ENCODE measurements at regions not wholly inside any gene's neighbourhood (a gene's known extent, or its start where the extent isn't known, plus 50 kb on each side); places are given as distances from the start of the nearest gene placed in this dataset.

DNA sequence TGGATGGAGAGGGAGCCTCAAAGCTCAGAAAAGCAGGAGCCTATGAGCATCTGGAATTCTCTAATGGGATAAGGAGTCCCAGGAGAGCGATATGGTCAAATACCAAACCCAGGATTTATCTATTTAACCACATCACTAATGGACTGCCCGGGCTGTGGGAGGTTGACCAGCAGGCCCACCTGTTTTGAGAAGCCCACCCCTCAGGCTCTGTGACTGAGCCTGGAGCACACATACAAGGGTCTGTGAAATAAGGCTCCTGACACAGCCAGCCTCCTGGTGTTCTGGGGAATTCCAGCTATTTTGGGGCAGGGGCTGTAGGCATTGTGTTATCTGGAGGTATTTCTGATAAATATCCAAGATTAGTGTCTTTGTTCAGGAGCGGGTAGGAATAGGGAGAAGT is 132.0 kb upstream of the C1orf21 start:
- no peak overlapping the region for H3K4me3 ChIP-seq
- intact Hi-C loops (cut with DNase I; ENCODE audit: low total_unique reads), result no loop called here
- H3K4me1 ChIP-seq, result no peaks in the 10 kb centered on the region
- H3K27me3 ChIP-seq, result no peaks in the 10 kb centered on the region
- DNase-seq, result no peak
- no peak overlapping the region for H3K27ac ChIP-seq
- TF ChIP-seq POLR2A (IDR thresholded peaks at IDR 0.05), result no peak
- TF ChIP-seq, protein P1, sequence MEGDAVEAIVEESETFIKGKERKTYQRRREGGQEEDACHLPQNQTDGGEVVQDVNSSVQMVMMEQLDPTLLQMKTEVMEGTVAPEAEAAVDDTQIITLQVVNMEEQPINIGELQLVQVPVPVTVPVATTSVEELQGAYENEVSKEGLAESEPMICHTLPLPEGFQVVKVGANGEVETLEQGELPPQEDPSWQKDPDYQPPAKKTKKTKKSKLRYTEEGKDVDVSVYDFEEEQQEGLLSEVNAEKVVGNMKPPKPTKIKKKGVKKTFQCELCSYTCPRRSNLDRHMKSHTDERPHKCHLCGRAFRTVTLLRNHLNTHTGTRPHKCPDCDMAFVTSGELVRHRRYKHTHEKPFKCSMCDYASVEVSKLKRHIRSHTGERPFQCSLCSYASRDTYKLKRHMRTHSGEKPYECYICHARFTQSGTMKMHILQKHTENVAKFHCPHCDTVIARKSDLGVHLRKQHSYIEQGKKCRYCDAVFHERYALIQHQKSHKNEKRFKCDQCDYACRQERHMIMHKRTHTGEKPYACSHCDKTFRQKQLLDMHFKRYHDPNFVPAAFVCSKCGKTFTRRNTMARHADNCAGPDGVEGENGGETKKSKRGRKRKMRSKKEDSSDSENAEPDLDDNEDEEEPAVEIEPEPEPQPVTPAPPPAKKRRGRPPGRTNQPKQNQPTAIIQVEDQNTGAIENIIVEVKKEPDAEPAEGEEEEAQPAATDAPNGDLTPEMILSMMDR (IDR thresholded peaks at IDR 0.05), result no peak
- 81 to 84% methylated on average over 3 of the region's 3 CpGs for WGBS, 2 donors
- no peaks in the 10 kb centered on the region for H3K9me3 ChIP-seq
- H3K36me3 ChIP-seq (ENCODE audit: low read depth, missing control alignments), result no peaks in the 10 kb centered on the region

- no peaks in the 10 kb centered on the region for H3K27me3 ChIP-seq
- intact Hi-C loops (cut with DNase I; ENCODE audit: low total_unique reads), result no loop called here
- no peak for DNase-seq
- H3K36me3 ChIP-seq (ENCODE audit: low read depth, missing control alignments), result no peaks in the 10 kb centered on the region
- TF ChIP-seq, protein P1 (IDR thresholded peaks at IDR 0.05), result no peak
- no peak for TF ChIP-seq POLR2A (IDR thresholded peaks at IDR 0.05)
- no peak overlapping the region for H3K27ac ChIP-seq
- no peak overlapping the region for H3K4me3 ChIP-seq
- H3K9me3 ChIP-seq, result no peaks in the 10 kb centered on the region
- H3K4me1 ChIP-seq, result no peaks in the 10 kb centered on the region
Measured at GRCh38 chr1:184255560-184255959, 131.3 kb upstream of the C1orf21 start.

- intact Hi-C loops (cut with DNase I; ENCODE audit: low total_unique reads), result no loop called here
- Histone ChIP-seq H3K27me3 (no peaks in the 10 kb centered on the region), H3K9me3 (no peaks in the 10 kb centered on the region), H3K36me3 (ENCODE audit: low read depth, missing control alignments) (no peaks in the 10 kb centered on the region), H3K27ac (no peak overlapping the region), H3K4me3 (no peak overlapping the region), H3K4me1 (no peaks in the 10 kb centered on the region)
- TF ChIP-seq, protein P1 (IDR thresholded peaks at IDR 0.05), result no peak
- WGBS, 2 donors, result 81 to 84% methylated on average over 5 of the region's 5 CpGs
- DNase-seq, result no peak
Measured at GRCh38 chr1:184257873-184258272, 129.0 kb upstream of the C1orf21 start.

GRCh38 chr1:184258525-184258924 is 128.3 kb upstream of the C1orf21 start:
- no peak for DNase-seq
- Histone ChIP-seq H3K4me1 (no peaks in the 10 kb centered on the region), H3K27ac (no peak overlapping the region), H3K27me3 (no peaks in the 10 kb centered on the region), H3K9me3 (no peaks in the 10 kb centered on the region), H3K36me3 (ENCODE audit: low read depth, missing control alignments) (no peaks in the 10 kb centered on the region), H3K4me3 (no peak overlapping the region)
- intact Hi-C loops (cut with DNase I; ENCODE audit: low total_unique reads), result no loop called here
- WGBS, 2 donors, result 90 to 94% methylated on average over 3 of the region's 3 CpGs
- no peak for TF ChIP-seq POLR2A (IDR thresholded peaks at IDR 0.05)
- TF ChIP-seq, protein P1 (IDR thresholded peaks at IDR 0.05), result no peak

DNA sequence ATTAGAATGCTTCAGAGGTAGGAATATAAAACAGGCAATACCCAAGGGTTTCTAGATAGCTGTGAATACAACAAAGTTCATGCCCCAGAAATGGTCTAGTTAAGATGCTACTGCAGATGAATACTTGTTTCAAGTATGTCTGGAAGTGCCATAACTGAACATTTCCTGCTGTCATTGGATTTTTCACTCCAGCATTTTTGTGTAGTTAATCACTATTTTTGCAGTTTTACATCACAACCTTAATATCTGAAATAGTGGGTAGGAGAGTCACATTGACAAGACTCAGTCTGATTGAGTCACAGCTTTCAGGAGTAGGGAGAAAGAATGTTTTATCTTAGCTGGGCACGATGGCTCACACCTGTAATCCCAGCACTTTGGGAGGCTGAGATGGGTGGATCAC is 126.4 kb upstream of the C1orf21 start:
- H3K27me3 ChIP-seq, result no peaks in the 10 kb centered on the region
- no peak overlapping the region for H3K4me3 ChIP-seq
- no peak overlapping the region for H3K27ac ChIP-seq
- H3K36me3 ChIP-seq (ENCODE audit: low read depth, missing control alignments), result no peaks in the 10 kb centered on the region
- no peaks in the 10 kb centered on the region for H3K9me3 ChIP-seq
- WGBS, 2 donors, result 87 to 92% methylated on average over 1 of the region's 1 CpG
- intact Hi-C loops (cut with DNase I; ENCODE audit: low total_unique reads), result no loop called here
- no peak for DNase-seq
- no peaks in the 10 kb centered on the region for H3K4me1 ChIP-seq
- TF ChIP-seq, protein P1 (IDR thresholded peaks at IDR 0.05), result no peak
- TF ChIP-seq POLR2A (IDR thresholded peaks at IDR 0.05), result no peak

Measured in testis (tissue), 2 donors.